GM12801 (cell line): ENCODE measurements at regions not wholly inside any gene's neighbourhood (a gene's known extent, or its start where the extent isn't known, plus 50 kb on each side); places are given as distances from the start of the nearest gene placed in this dataset.

Source experiments
- CTCF ChIP-seq: IDR thresholded peaks from one replicate; pipeline ENCODE4 v1.5.1; 2011; ENCODE audit warnings: control low read depth; ENCODE audit not compliant: insufficient read length; ENCODE audit errors: extremely low read depth

DNA sequence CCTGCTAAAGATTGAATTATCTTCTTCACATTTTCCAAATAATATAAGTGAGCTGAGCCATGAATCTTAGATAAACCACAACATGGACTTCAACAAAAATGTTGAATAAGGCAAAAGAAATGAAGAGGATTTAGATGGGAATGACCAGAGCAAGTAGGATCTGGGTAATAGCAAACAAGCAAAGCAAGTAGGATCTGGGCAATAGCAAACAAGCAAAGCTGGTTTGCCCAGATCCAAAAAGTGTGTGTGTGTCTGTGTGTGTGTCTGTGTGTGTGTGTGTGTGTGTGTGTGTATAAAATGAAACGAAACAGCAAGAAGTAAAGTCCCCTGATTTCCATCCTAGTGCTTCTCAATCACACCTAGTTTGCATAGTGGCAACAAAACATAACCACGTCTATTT lies 549.1 kb downstream of the RERGL start:
- TF ChIP-seq CTCF, result no peak

DNA sequence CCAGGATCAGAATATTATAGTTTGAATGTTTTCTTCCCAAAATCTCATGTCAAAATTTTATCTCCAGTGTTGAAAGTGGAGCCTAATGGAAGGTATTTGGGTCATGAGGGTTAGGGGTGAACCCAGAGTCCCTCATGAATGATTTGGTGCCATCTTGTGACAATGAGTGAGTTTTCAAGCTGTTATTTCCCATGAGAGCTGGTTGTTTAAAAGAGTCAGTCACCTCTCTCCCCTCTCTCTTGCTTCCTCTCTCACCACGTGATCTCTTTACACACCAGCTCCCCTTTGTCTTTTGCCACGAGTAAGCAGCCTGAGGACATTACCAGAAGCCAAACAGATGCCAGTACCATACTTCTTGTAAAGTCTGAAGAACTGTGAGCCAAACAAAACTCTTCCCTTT lies 561.6 kb downstream of the RERGL start:
- TF ChIP-seq CTCF, result no peak

DNA sequence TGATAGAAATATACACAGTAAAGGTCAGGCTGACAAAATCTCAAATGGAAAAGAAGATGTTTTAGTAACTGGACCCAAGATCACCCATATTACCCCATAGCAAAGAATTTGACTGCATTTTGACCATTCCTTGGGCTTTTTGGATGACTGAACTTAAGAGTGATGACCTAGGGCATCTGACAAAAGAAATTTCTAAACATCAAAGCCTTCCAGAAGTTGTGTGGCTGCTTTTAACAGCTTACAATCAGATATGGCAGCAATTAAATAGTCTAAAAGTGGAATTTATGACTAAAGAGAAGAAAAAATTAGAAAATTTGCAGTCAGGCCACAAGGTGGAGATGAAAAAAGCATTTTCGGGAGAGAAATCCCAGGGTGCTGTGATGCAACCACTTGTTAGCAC lies 563.0 kb downstream of the RERGL start:
- no peak for TF ChIP-seq CTCF

GRCh38 chr12:17511369-17511768 lies 578.6 kb downstream of the RERGL start:
- no peak for TF ChIP-seq CTCF

DNA sequence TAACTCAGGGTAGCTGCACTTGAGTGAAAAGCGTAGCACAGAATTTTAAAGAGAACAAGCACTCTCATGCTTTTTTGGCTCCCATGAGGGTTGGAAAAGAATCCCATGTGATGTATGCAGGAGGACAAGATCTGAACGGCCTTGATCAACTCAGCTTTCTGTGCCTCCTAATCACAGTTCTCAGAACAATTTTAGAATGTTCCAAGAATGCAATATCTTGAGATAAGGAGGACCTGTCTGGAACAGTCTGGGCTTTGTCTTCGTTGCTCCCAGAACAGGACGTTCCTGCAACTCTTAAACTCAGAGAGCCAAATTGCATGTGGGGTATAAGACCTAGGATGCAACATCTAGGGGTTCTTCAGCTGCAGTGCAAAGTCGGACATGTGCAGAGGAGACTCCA lies 582.7 kb downstream of the RERGL start:
- no peak for TF ChIP-seq CTCF

DNA sequence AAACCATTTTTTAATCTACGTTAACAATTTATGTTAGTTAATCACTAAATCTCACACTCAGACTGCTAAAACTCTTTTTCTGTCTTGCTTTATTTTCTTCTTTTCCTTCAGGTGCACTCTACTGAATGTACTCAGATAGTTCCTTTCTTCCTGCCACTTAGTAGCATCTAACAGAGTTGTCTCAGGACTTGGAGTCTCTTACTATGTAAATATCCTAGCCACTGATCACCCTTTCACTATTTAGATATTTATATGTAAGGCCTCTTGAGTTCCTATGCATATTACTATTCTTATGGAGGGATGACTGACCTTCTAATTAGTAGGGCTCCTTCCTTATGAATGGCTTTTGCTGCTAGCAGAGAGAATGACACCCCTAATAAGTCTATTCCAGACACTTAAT lies 586.3 kb downstream of the RERGL start:
- TF ChIP-seq CTCF, result no peak

- no peak for TF ChIP-seq CTCF
Observed at GRCh38 chr12:17489452-17489851, 600.5 kb downstream of the RERGL start.
